Vagina (tissue), 2 donors: ENCODE measurements at regions not wholly inside any gene's neighbourhood (a gene's known extent, or its start where the extent isn't known, plus 50 kb on each side); places are given as distances from the start of the nearest gene placed in this dataset.

Experiments
- DNase-seq, 2 donors: peaks; one replicate each; pipeline ENCODE4 v3.0.0-alpha.2; 2017; ENCODE audit errors: extremely low spot score in 2 of 2
- H3K27ac ChIP-seq: fragments of 200-600 bp; sonication (generic); one replicate; pipeline ENCODE4 v1.5.1; 2019
- H3K27me3 ChIP-seq: fragments of 200-600 bp; sonication (generic); one replicate; pipeline ENCODE4 v1.5.1; 2019
- H3K36me3 ChIP-seq, 2 donors: fragments of 200-600 bp; sonication (generic); one replicate each; pipeline ENCODE4 v1.5.1; 2017 to 2019
- H3K4me1 ChIP-seq: fragments of 200-600 bp; sonication (generic); one replicate; pipeline ENCODE4 v1.5.1; 2019
- H3K4me3 ChIP-seq, 2 donors: fragments of 200-600 bp; sonication (generic); 1 replicate in 1 of 2; 2 replicates in 1 of 2; pipeline ENCODE4 v1.5.1; 2016 to 2019
- H3K9me3 ChIP-seq: fragments of 200-600 bp; sonication (generic); one replicate; pipeline ENCODE4 v1.5.1; 2019
- CTCF ChIP-seq, 3 experiments: fragments of 450-650 bp in 2 of 3; fragments of 200-600 bp in 1 of 3; sonication (generic) in 1 of 3; IDR thresholded peaks; one replicate each; pipeline ENCODE4 v1.5.1; 2017 to 2019; ENCODE audit warnings: antibody characterized with exemption in 3 of 3, mild to moderate bottlenecking in 2 of 3, moderate library complexity in 2 of 3
- POLR2A ChIP-seq, 2 donors: fragments of 450-650 bp; IDR thresholded peaks; one replicate each; pipeline ENCODE4 v1.6.1; 2017; ENCODE audit warnings: antibody characterized with exemption in 2 of 2, mild to moderate bottlenecking in 2 of 2, moderate library complexity in 2 of 2
- POLR2AphosphoS5 ChIP-seq, 2 donors: sonication (generic); formaldehyde crosslinking; IDR thresholded peaks; one replicate each; pipeline ENCODE4 v1.9.0; 2017; ENCODE audit warnings: antibody characterized with exemption in 2 of 2, mild to moderate bottlenecking in 2 of 2, low read depth in 1 of 2; ENCODE audit not compliant: insufficient read depth in 1 of 2
- intact Hi-C: fragments of 100-400 bp; cut with DNase I; formaldehyde crosslinking; loops from one replicate; pipeline ENCODE4 v1.15.1; 2023

DNA sequence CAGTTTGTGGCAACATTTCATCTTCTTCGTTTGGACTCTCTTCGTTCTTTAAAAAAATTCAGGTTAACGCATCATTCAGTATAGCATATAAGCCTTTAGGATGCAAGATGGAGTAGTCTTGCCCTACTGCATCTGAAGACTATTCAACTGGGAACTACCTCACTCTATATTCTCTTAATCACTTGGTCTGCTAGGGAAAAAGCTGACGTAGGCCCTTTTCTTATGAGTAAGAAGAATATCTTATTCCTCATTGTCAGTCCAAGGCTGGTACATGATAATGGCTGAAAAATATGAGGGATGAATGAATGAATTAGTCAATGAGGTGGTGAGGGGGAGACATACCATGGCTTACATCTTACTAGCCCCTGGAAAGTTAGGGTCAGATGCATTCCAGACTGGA lies 294.2 kb downstream of the GPATCH2 start:
- Histone ChIP-seq H3K4me3 (no peak overlapping the region), H3K27me3 (no peaks in the 10 kb centered on the region), H3K9me3 (no peaks in the 10 kb centered on the region), H3K4me1 (peaks cover 2% of the 10 kb centered on the region), H3K27ac (no peak overlapping the region), H3K36me3 (no peaks in the 10 kb centered on the region)
- no peak for TF ChIP-seq CTCF (IDR thresholded peaks at IDR 0.05)
- no peak for DNase-seq
- intact Hi-C loops: no loop called here

DNA sequence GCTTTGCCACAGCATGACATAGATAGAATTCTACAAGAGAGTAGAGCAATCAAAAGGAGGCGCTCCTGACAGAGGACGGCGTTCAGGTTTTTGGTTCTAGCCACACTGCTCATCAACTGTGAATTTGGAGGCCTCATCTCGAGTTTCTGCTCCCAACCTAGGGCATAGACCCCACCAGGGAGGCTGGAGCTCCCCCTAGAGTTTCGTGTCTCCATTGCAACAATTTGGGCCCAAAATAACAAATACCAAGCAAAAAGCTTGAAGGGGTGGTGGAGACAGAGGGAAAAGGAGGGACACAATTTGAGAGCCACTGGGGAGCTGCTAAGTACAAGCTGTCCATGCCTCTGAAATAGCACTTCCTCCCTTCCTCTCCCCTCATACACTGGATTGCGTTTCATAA lies 297.0 kb downstream of the GPATCH2 start:
- intact Hi-C loops: no loop called here
- TF ChIP-seq POLR2AphosphoS5 (IDR thresholded peaks at IDR 0.05; ENCODE audit: insufficient read depth in 1 of 2, low read depth in 1 of 2): no peak
- TF ChIP-seq CTCF (IDR thresholded peaks at IDR 0.05): no peak
- no peak for TF ChIP-seq POLR2A (IDR thresholded peaks at IDR 0.05)

DNA sequence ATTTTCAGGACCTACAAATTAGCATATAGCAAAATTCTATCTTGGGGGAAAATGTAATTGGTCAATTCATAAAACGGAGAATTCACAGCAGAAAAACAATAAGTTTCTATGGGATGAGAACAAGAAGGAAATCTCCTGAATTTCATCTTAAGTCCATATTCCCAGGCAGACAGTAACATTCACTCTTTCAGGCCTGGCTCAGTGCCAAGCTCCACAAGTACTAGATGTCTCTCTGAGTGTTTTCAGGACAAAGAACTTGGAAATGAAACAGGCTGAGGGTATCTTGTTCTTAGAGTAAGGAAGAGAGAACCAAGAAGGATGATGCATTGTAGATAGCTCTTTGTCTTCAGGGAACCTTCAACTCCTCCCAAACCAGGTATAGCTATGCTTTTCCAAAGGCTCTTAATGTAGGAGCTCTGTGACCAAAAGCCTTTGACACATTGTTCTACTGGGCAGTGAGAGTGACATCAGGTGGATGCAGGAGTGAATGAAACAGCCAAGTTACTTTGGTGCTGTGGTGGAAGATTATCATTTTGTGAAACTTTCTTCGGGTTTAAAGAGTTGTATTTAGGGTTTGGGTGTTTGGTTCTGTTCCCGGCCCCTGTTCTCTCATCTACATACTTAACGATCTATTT lies 298.3 kb downstream of the GPATCH2 start:
- intact Hi-C loops: no loop called here
- H3K27me3 ChIP-seq: no peaks in the 10 kb centered on the region
- no peaks in the 10 kb centered on the region for H3K36me3 ChIP-seq
- peaks cover 5% of the 10 kb centered on the region for H3K4me1 ChIP-seq
- H3K4me3 ChIP-seq: no peak overlapping the region
- H3K9me3 ChIP-seq: no peaks in the 10 kb centered on the region
- no peak overlapping the region for H3K27ac ChIP-seq
- no peak for TF ChIP-seq CTCF (IDR thresholded peaks at IDR 0.05)
- TF ChIP-seq POLR2A (IDR thresholded peaks at IDR 0.05): no peak
- TF ChIP-seq POLR2AphosphoS5 (IDR thresholded peaks at IDR 0.05; ENCODE audit: insufficient read depth in 1 of 2, low read depth in 1 of 2): no peak
- no peak for DNase-seq

More for the DNA sequence above, 297.0 kb downstream of the GPATCH2 start:
- DNase-seq: no peak
- Histone ChIP-seq H3K27me3 (no peaks in the 10 kb centered on the region), H3K4me3 (no peak overlapping the region), H3K36me3 (no peaks in the 10 kb centered on the region), H3K27ac (no peak overlapping the region), H3K9me3 (no peaks in the 10 kb centered on the region), H3K4me1 (peaks cover 5% of the 10 kb centered on the region)

DNA sequence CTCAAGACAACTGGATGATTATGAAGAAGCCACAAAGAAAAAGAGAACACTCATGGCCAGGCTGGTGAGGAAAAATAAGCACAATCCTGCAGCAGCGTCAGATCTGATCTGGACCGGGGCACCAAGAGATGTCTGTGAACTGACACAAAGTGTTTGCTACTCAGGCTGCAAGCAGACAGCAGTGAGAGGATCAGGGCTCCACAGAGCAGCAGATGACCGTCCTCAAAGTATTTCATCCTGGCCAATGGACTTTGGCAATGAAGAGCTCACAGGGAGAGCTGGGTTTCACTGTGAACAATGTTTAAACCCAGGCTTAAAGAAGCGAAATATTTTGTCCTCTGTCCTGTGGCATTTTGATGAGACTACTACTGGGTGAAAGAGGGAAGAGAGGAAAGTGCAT lies 299.2 kb downstream of the GPATCH2 start:
- Histone ChIP-seq H3K4me3 (no peak overlapping the region), H3K27ac (no peak overlapping the region), H3K9me3 (no peaks in the 10 kb centered on the region), H3K36me3 (no peaks in the 10 kb centered on the region), H3K27me3 (no peaks in the 10 kb centered on the region), H3K4me1 (peaks cover 5% of the 10 kb centered on the region)
- DNase-seq: no peak
- no peak for TF ChIP-seq POLR2AphosphoS5 (IDR thresholded peaks at IDR 0.05; ENCODE audit: insufficient read depth in 1 of 2, low read depth in 1 of 2)
- no peak for TF ChIP-seq POLR2A (IDR thresholded peaks at IDR 0.05)
- TF ChIP-seq CTCF (IDR thresholded peaks at IDR 0.05): no peak
- intact Hi-C loops: no loop called here

- Histone ChIP-seq H3K27me3 (no peaks in the 10 kb centered on the region), H3K36me3 (no peaks in the 10 kb centered on the region), H3K9me3 (no peaks in the 10 kb centered on the region), H3K4me3 (no peak overlapping the region), H3K4me1 (peaks cover 5% of the 10 kb centered on the region), H3K27ac (no peak overlapping the region)
- DNase-seq: no peak
- intact Hi-C loops: no loop called here
- TF ChIP-seq CTCF (IDR thresholded peaks at IDR 0.05): no peak
- no peak for TF ChIP-seq POLR2A (IDR thresholded peaks at IDR 0.05)
Observed at GRCh38 chr1:217327901-217328300, 303.0 kb downstream of the GPATCH2 start.
